Liver (tissue), 8 donors: ENCODE measurements at regions not wholly inside any gene's neighbourhood (a gene's known extent, or its start where the extent isn't known, plus 50 kb on each side); places are given as distances from the start of the nearest gene placed in this dataset.
"Not testable (repeated sequence)": the region's sequence is repeated elsewhere in the genome, so short reads cannot be mapped to it uniquely, and the experiment has no call there.

Experiments
- DNase-seq: peaks from one replicate; pipeline ENCODE4 v3.0.0-alpha.2; 2017; ENCODE audit warnings: low spot score
- H3K27ac ChIP-seq, 2 donors: one replicate each; pipeline ENCODE4 v1.7.0; 2013; ENCODE audit warnings: inconsistent platforms in 2 of 2, low read length in 2 of 2, control low read depth in 1 of 2, low read depth in 1 of 2, mild to moderate bottlenecking in 1 of 2
- H3K27me3 ChIP-seq, 4 donors: one replicate each; pipeline versions ENCODE4 v1.6.1 to v1.7.0; 2013; ENCODE audit warnings: low read length in 3 of 4, inconsistent platforms in 1 of 4, mild to moderate bottlenecking in 1 of 4, moderate library complexity in 1 of 4; ENCODE audit not compliant: control insufficient read depth in 4 of 4, insufficient read depth in 4 of 4
- H3K36me3 ChIP-seq, 4 donors: one replicate each; pipeline versions ENCODE4 v1.6.1 to v1.7.0; 2013; ENCODE audit warnings: low read length in 3 of 4, mild to moderate bottlenecking in 3 of 4, low read depth in 1 of 4, moderate library complexity in 1 of 4; ENCODE audit not compliant: control insufficient read depth in 4 of 4, insufficient read depth in 3 of 4
- H3K4me1 ChIP-seq, 4 donors: one replicate each; pipeline versions ENCODE4 v1.6.1 to v1.7.0; 2013; ENCODE audit warnings: low read length in 3 of 4, mild to moderate bottlenecking in 3 of 4, moderate library complexity in 1 of 4; ENCODE audit not compliant: control insufficient read depth in 4 of 4, insufficient read depth in 4 of 4
- H3K4me3 ChIP-seq, 3 donors: one replicate each; pipeline versions ENCODE4 v1.6.1 to v1.7.0; 2013; ENCODE audit warnings: low read length in 3 of 3, control low read depth in 1 of 3, low read depth in 1 of 3, mild to moderate bottlenecking in 1 of 3
- H3K9ac ChIP-seq, 2 donors: one replicate each; pipeline ENCODE4 v1.7.0; 2013; ENCODE audit warnings: low read length in 2 of 2, mild to moderate bottlenecking in 2 of 2, moderate library complexity in 2 of 2, control low read depth in 1 of 2, low read depth in 1 of 2
- H3K9me3 ChIP-seq, 4 donors: one replicate each; pipeline versions ENCODE4 v1.6.1 to v1.7.0; 2013; ENCODE audit warnings: low read length in 3 of 4; ENCODE audit not compliant: control insufficient read depth in 4 of 4
- CTCF ChIP-seq: fragments of 150-350 bp; IDR thresholded peaks from 2 replicates; pipeline ENCODE4 v1.5.1; 2017; ENCODE audit warnings: improper control_type of control experiment, low read depth, low read length; ENCODE audit not compliant: missing input control
- EGR1 ChIP-seq, 2 donors: IDR thresholded peaks; 2 replicates each; pipeline ENCODE4 v1.6.1; 2016 to 2018; ENCODE audit warnings: antibody characterized with exemption in 2 of 2, low read depth in 2 of 2
- FOXA1 ChIP-seq: IDR thresholded peaks from 2 replicates; pipeline ENCODE4 v1.6.1; 2016; ENCODE audit warnings: antibody characterized with exemption
- FOXA2 ChIP-seq: IDR thresholded peaks from 2 replicates; pipeline ENCODE4 v1.6.1; 2016; ENCODE audit warnings: antibody characterized with exemption
- GABPA ChIP-seq, 2 donors: IDR thresholded peaks in 1 of 2; conservative IDR thresholded peaks in 1 of 2; 2 replicates each; pipeline ENCODE4 v1.6.1; 2016; ENCODE audit warnings: antibody characterized with exemption in 2 of 2, mild to moderate bottlenecking in 1 of 2, moderate library complexity in 1 of 2
- HNF4A ChIP-seq, 2 donors: conservative IDR thresholded peaks; 2 replicates each; pipeline ENCODE4 v1.6.1; 2016; ENCODE audit warnings: antibody characterized with exemption in 2 of 2, mild to moderate bottlenecking in 2 of 2
- HNF4G ChIP-seq: IDR thresholded peaks from 2 replicates; pipeline ENCODE4 v1.6.1; 2016; ENCODE audit warnings: antibody characterized with exemption
- JUND ChIP-seq, 2 donors: IDR thresholded peaks; 2 replicates each; pipeline ENCODE4 v1.6.1; 2016; ENCODE audit warnings: antibody characterized with exemption in 2 of 2
- MAX ChIP-seq: IDR thresholded peaks from 2 replicates; pipeline ENCODE4 v1.6.1; 2016; ENCODE audit warnings: antibody characterized with exemption
- NR2F2 ChIP-seq: IDR thresholded peaks from 2 replicates; pipeline ENCODE4 v1.6.1; 2016; ENCODE audit warnings: antibody characterized with exemption
- RAD21 ChIP-seq, 2 donors: IDR thresholded peaks; 2 replicates each; pipeline ENCODE4 v1.6.1; 2016; ENCODE audit warnings: antibody characterized with exemption in 2 of 2, mild to moderate bottlenecking in 2 of 2
- SP1 ChIP-seq: IDR thresholded peaks from 2 replicates; pipeline ENCODE4 v1.6.1; 2018; ENCODE audit warnings: antibody characterized with exemption, mild to moderate bottlenecking
- TAF1 ChIP-seq: conservative IDR thresholded peaks from 2 replicates; pipeline ENCODE4 v1.6.1; 2016; ENCODE audit warnings: antibody characterized with exemption, mild to moderate bottlenecking
- YY1 ChIP-seq: IDR thresholded peaks from 2 replicates; pipeline ENCODE4 v1.6.1; 2016; ENCODE audit warnings: antibody characterized with exemption, mild to moderate bottlenecking
- ZBTB33 ChIP-seq: IDR thresholded peaks from 2 replicates; pipeline ENCODE4 v1.6.1; 2016; ENCODE audit warnings: antibody characterized with exemption
- WGBS: extraction: QIAGEN DNeasy Blood & Tissue Kit; methylation state at CpG from one replicate; pipeline ENCODE4 v1.1.7; 2013; 5-methylcytosine and 5-hydroxymethylcytosine counted together
- TF ChIP-seq, protein P1 (sequence below): IDR thresholded peaks from 2 replicates; pipeline ENCODE4 v1.6.1; 2016; ENCODE audit warnings: antibody characterized with exemption
- TF ChIP-seq, protein P2 (sequence below): IDR thresholded peaks from 2 replicates; pipeline ENCODE4 v1.6.1; 2016; ENCODE audit warnings: antibody characterized with exemption, mild to moderate bottlenecking
- donor health status: healthy.
- donor health status: healthy.
- donor health status: healthy.
- donor health status: healthy.
- donor health status: healthy.

- TF ChIP-seq FOXA1 (peak; percentile 84), SP1 (peak; percentile 97), JUND (IDR thresholded peaks at IDR 0.05) (peak; percentile 62 to 83), HNF4A (conservative IDR thresholded peaks at IDR 0.05) (peak; percentile 94 to 96), MAX (no peak), RAD21 (IDR thresholded peaks at IDR 0.05) (peak; percentile 56 to 59), YY1 (peak; percentile 77)
Measured at GRCh38 chr2:155975734-155976133, 356.8 kb downstream of the NR4A2 start (continued).

DNA sequence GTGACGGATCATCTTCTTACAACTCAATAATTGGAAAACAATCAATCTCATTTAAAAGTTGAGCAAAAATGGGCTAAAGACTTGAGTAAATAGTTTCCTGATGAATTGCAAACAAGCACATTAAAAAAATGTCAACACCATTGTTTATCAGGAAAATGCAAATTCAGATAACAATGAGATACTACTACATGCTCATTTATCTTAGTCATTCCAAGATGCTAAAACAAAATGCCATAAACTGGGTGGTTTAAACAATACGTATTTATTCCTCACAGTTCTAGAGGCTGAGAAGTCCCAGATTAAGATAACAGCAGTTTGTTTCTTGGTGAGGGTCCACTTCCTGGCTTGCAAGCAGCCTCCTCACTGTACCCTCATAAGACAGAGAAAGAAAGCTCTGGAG, 359.6 kb downstream of the NR4A2 start:
- Histone ChIP-seq H3K36me3 (no peaks in the 10 kb centered on the region), H3K4me3 (no peak overlapping the region), H3K9me3 (no peaks in the 10 kb centered on the region), H3K27ac (no peak overlapping the region), H3K9ac (no peak overlapping the region), H3K27me3 (no peaks in the 10 kb centered on the region), H3K4me1 (peaks cover 0 to 11% (median 3%) of the 10 kb centered on the region in 4 donors)
- no peak for DNase-seq
- no peak for TF ChIP-seq EGR1 (IDR thresholded peaks at IDR 0.05; ENCODE audit: low read depth in 2 of 2)
- no peak for TF ChIP-seq YY1
- no peak for TF ChIP-seq SP1
- TF ChIP-seq TAF1, result no peak
- no peak for TF ChIP-seq GABPA (IDR thresholded peaks at IDR 0.05 in 1 of 2, conservative IDR thresholded peaks at IDR 0.05 in 1 of 2)
- TF ChIP-seq JUND (IDR thresholded peaks at IDR 0.05), result no peak
- TF ChIP-seq HNF4A (conservative IDR thresholded peaks at IDR 0.05), result no peak
- TF ChIP-seq ZBTB33, result no peak
- TF ChIP-seq, protein P1, sequence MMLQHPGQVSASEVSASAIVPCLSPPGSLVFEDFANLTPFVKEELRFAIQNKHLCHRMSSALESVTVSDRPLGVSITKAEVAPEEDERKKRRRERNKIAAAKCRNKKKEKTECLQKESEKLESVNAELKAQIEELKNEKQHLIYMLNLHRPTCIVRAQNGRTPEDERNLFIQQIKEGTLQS, result no peak
- no peak for TF ChIP-seq NR2F2
- no peak for TF ChIP-seq FOXA2
- no peak for TF ChIP-seq CTCF
- TF ChIP-seq RAD21 (IDR thresholded peaks at IDR 0.05), result no peak
- no peak for TF ChIP-seq MAX
- TF ChIP-seq, protein P2, sequence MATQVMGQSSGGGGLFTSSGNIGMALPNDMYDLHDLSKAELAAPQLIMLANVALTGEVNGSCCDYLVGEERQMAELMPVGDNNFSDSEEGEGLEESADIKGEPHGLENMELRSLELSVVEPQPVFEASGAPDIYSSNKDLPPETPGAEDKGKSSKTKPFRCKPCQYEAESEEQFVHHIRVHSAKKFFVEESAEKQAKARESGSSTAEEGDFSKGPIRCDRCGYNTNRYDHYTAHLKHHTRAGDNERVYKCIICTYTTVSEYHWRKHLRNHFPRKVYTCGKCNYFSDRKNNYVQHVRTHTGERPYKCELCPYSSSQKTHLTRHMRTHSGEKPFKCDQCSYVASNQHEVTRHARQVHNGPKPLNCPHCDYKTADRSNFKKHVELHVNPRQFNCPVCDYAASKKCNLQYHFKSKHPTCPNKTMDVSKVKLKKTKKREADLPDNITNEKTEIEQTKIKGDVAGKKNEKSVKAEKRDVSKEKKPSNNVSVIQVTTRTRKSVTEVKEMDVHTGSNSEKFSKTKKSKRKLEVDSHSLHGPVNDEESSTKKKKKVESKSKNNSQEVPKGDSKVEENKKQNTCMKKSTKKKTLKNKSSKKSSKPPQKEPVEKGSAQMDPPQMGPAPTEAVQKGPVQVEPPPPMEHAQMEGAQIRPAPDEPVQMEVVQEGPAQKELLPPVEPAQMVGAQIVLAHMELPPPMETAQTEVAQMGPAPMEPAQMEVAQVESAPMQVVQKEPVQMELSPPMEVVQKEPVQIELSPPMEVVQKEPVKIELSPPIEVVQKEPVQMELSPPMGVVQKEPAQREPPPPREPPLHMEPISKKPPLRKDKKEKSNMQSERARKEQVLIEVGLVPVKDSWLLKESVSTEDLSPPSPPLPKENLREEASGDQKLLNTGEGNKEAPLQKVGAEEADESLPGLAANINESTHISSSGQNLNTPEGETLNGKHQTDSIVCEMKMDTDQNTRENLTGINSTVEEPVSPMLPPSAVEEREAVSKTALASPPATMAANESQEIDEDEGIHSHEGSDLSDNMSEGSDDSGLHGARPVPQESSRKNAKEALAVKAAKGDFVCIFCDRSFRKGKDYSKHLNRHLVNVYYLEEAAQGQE, result no peak
- TF ChIP-seq FOXA1, result no peak
- TF ChIP-seq HNF4G, result no peak
- 63% methylated on average over 2 of the region's 2 CpGs for WGBS

GRCh38 chr2:155966064-155966471, 366.5 kb downstream of the NR4A2 start:
- DNase-seq, H3K27me3 ChIP-seq, H3K27ac ChIP-seq, H3K4me1 ChIP-seq, H3K4me3 ChIP-seq, H3K36me3 ChIP-seq, H3K9ac ChIP-seq, H3K9me3 ChIP-seq: not testable (repeated sequence)
- 77% methylated on average over 18 of the region's 18 CpGs for WGBS
